Activated naive CD4-positive, alpha-beta T cell treated with anti-CD3 and anti-CD28 coated beads, Interleukin-2, amount 10 ng/mL, durations not matched to agents 7 days and 5 days (primary cell): ENCODE measurements at regions not wholly inside any gene's neighbourhood (a gene's known extent, or its start where the extent isn't known, plus 50 kb on each side); places are given as distances from the start of the nearest gene placed in this dataset.

Experiments
- CTCF ChIA-PET: fragments of 350-600 bp; sonication (Branson Sonifier 250); formaldehyde crosslinking; loops from one replicate; lab custom pipeline; 2021; ENCODE audit warnings: antibody characterized with exemption; lab: Charles Lee
- DNase-seq: peaks from one replicate; pipeline ENCODE4 v3.0.0-alpha.2; 2020
- H3K27ac Mint-ChIP-seq: one replicate; pipeline ENCODE4 v1.8.0; 2021; ENCODE audit warnings: mild to moderate bottlenecking, moderate library complexity, mixed read lengths
- H3K27me3 Mint-ChIP-seq: one replicate; pipeline ENCODE4 v1.8.0; 2021; ENCODE audit warnings: mild to moderate bottlenecking, mixed read lengths
- H3K36me3 Mint-ChIP-seq: one replicate; pipeline ENCODE4 v1.8.0; 2021; ENCODE audit warnings: mixed read lengths
- H3K4me1 Mint-ChIP-seq: one replicate; pipeline ENCODE4 v1.8.0; 2021; ENCODE audit warnings: mixed read lengths
- H3K4me3 Mint-ChIP-seq: one replicate; pipeline ENCODE4 v1.8.0; 2021; ENCODE audit warnings: mild to moderate bottlenecking, moderate library complexity, mixed read lengths
- H3K9me3 Mint-ChIP-seq: one replicate; pipeline ENCODE4 v1.8.0; 2021; ENCODE audit warnings: mixed read lengths

DNA sequence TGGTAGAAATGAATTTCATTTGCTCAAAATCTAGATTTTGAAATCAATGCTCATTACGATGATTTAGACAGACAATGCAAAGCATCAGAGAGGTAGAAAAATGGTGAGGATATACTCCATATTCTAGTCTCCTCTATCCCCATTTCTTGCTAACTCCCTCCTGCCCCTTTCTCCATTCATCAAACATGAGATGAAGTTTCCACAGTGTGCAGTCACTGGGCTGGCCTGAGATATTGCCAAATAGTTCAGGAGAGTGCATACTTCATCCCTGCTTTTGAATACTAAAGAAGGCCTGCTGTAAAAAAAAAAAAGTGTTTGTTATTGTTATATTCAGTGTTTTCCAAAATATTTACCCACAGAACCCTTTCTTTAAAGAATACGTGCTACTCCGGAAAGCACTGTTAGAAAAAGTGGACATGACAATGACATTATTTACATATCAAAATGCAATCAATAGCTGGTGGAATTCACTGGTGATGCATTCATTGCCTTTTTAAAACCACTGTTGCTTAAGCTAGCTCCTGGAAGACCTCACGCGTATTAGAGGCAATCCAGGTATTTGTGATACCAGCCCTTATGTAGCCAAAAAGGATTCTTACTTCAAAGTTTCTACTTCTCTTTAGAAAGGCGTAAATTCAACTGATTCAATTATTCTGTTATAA lies 247.6 kb upstream of the SOX2 start:
- Mint-ChIP-seq H3K27me3 (no peaks in the 10 kb centered on the region), H3K36me3 (no peaks in the 10 kb centered on the region), H3K27ac (no peak overlapping the region), H3K9me3 (peaks cover 3% of the 10 kb centered on the region), H3K4me3 (no peak overlapping the region), H3K4me1 (no peaks in the 10 kb centered on the region)
- DNase-seq: no peak
- CTCF ChIA-PET: no interaction called here

DNA sequence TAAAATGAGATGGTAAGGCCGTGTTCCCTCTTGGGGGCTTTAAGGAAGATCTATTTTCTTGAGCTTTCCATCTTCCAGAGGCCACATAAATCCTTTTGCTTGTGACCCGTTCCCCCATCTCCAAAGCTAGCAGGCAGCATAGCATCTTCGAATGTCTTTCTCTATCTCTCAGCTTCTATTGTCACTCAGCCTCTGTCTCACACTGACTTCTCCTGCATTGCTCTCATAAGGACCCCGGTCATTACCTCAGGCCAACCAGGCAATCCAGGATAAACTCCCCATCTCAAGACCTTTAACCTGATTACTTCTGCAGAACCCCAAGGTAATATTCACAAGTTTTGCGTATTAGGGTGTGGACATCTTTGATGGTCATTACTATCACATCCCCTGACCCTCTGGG lies 250.3 kb upstream of the SOX2 start:
- Mint-ChIP-seq H3K27me3 (no peaks in the 10 kb centered on the region), H3K4me3 (no peak overlapping the region), H3K4me1 (no peaks in the 10 kb centered on the region), H3K36me3 (no peaks in the 10 kb centered on the region), H3K9me3 (no peaks in the 10 kb centered on the region), H3K27ac (no peak overlapping the region)
- no peak for DNase-seq
- CTCF ChIA-PET: no interaction called here

DNA sequence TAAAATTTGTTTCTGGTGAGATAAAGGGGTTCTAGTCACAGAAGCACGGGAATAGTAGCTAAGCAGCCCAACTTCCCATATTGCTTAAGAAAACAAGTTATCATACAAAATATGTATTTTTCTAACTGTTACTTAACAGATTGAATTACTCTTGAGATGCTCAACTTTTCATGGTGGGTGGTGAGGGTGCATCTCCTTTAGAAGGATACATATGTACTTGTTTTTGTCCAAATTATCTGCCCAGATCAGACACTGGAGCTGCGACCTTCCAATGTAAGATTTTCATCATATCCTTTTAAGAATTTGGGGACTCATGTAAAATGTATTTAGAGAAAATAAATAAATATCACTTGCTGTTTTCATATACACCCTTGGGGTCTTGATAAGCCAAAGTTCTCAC lies 252.2 kb upstream of the SOX2 start:
- Mint-ChIP-seq H3K9me3 (peaks cover under 1% of the 10 kb centered on the region), H3K4me3 (no peak overlapping the region), H3K36me3 (no peaks in the 10 kb centered on the region), H3K4me1 (no peaks in the 10 kb centered on the region), H3K27me3 (no peaks in the 10 kb centered on the region), H3K27ac (no peak overlapping the region)
- CTCF ChIA-PET: no interaction called here
- no peak for DNase-seq

DNA sequence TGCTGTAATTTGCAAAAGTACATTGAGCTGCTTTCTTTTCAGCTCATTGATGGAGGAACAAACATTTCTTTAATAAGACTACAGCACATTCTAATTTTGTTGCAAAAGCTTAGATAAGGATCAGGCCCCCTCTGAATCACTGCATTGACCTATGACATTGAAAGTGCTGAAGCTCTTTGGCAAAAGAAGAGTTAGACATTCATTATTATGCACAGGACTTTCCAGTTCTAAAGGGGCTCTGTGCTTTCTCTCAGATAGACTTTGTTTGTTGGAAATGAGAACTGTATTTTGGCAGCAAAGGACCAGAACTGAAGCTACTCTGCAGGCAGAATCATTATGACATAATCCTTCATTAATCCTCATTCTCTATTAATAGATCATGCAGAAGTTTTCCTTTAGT lies 252.9 kb upstream of the SOX2 start:
- CTCF ChIA-PET: no interaction called here
- Mint-ChIP-seq H3K27ac (no peak overlapping the region), H3K9me3 (peaks cover 2% of the 10 kb centered on the region), H3K4me3 (no peak overlapping the region), H3K36me3 (no peaks in the 10 kb centered on the region), H3K27me3 (no peaks in the 10 kb centered on the region), H3K4me1 (no peaks in the 10 kb centered on the region)
- no peak for DNase-seq

DNA sequence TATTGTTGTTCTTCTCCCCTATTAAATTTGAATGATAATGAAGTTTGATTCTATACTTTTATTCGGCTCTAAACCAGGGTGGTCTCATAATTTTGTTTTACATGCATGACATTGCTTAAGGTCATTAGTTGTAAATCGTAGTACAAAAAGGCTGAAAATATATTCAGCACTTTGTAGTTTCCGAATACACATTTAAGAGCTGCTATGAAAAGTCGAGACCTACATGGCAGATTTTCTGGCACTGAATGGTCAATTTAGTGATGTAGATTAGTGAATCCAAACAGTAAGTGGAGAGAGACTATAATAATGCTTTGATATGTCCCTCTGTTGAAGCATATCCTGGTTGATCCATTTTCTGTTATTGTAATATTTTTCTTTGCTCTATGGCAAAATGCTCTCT lies 254.0 kb upstream of the SOX2 start:
- no peaks in the 10 kb centered on the region for H3K4me1 Mint-ChIP-seq
- H3K4me3 Mint-ChIP-seq: no peak overlapping the region
- CTCF ChIA-PET: no interaction called here
- H3K9me3 Mint-ChIP-seq: peaks cover 4% of the 10 kb centered on the region
- DNase-seq: no peak
- no peaks in the 10 kb centered on the region for H3K36me3 Mint-ChIP-seq
- no peak overlapping the region for H3K27ac Mint-ChIP-seq
- no peaks in the 10 kb centered on the region for H3K27me3 Mint-ChIP-seq

DNA sequence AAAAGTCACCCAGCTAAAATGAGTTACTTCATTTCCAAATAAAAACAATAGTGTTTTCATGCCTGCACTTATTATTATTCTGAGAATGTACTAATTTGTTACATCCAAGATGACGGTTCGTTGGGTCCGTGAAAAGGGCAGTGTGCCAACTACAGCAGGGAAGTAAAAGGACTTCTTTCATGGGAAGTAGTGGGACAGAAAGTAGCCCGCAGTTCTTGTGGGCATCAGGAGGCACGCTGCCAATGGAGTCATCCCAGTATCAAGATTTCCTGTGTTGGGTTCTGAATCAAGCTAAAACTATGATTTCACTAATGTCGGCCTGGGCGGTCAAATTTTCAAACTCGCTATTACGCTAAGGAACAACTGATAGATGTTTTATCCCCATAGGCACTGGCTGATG lies 254.5 kb upstream of the SOX2 start:
- Mint-ChIP-seq H3K27ac (no peak overlapping the region), H3K36me3 (no peaks in the 10 kb centered on the region), H3K4me1 (no peaks in the 10 kb centered on the region), H3K27me3 (no peaks in the 10 kb centered on the region), H3K9me3 (peaks cover 4% of the 10 kb centered on the region), H3K4me3 (no peak overlapping the region)
- no peak for DNase-seq
- CTCF ChIA-PET: no interaction called here

DNA sequence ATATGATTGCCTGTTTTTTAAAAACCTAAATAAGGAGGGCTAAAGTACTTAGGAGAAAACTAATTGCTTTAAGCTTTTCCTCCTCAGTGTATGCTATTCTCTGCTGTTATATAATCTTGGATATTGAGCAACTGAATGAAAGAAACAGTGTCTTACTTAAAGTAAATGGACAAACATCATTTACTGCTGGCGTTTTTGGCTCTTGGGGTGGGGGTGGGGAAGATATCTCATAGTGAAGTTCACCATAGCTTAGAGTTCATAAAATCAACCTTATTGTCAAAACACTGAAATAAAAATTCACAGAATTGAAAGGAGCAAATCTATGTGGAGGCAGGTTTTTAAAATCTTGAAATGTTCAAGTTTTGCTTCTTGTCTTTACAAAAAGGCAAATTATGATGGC lies 256.4 kb upstream of the SOX2 start:
- Mint-ChIP-seq H3K9me3 (peaks cover 7% of the 10 kb centered on the region), H3K36me3 (no peaks in the 10 kb centered on the region), H3K27ac (no peak overlapping the region), H3K27me3 (no peaks in the 10 kb centered on the region), H3K4me3 (no peak overlapping the region), H3K4me1 (no peaks in the 10 kb centered on the region)
- CTCF ChIA-PET: no interaction called here
- no peak for DNase-seq

DNA sequence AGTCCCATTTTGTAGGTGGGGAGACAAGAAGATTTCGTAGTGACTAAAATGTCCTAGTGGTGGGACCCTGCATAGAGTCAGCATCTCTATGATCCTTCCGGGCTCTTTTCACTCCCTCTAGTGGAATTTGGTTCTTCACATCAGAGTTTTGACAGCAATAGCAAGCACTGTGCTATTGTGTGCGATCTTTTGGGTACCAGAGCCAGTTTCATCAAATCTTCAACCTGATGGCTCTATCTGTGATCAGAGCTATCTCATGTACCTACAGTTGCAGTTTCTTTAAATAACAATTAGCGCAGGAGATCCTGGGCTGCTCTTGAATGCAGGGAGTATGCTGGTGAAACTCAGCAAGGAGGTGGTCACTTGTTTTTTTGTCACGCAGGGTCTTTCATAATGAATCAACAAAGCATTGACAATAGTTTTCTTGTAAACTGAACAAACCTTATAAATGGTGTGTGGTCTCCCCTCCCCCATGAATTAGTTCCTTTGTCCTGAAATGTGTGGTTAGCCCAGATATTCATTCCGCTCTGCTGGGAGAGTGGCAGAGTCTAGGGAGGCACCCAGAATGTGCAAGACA lies 257.2 kb upstream of the SOX2 start:
- Mint-ChIP-seq H3K4me3 (no peak overlapping the region), H3K9me3 (peaks cover 10% of the 10 kb centered on the region), H3K27ac (no peak overlapping the region), H3K36me3 (no peaks in the 10 kb centered on the region), H3K27me3 (no peaks in the 10 kb centered on the region), H3K4me1 (no peaks in the 10 kb centered on the region)
- no peak for DNase-seq
- CTCF ChIA-PET: no interaction called here

DNA sequence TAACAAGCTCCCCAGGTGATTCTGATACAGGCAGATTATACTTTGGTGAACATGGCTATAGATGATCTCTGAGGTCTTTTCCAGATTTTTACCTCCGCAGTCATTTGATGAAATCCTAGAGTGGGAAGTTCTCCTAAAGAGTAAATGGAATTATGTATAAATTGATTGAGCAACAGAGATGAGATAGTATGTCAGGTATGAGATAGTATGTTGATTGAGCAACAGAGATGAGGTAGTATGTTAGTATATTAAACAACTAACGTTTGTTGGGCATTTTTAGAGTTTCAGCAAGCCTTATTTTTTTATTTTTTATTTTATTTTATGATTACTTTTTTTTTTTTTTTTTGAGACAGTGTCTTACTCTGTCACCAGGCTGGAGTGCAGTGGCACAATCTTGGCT lies 265.0 kb upstream of the SOX2 start:
- Mint-ChIP-seq H3K36me3 (no peaks in the 10 kb centered on the region), H3K27me3 (no peaks in the 10 kb centered on the region), H3K4me1 (no peaks in the 10 kb centered on the region), H3K9me3 (peaks cover 9% of the 10 kb centered on the region), H3K27ac (no peak overlapping the region), H3K4me3 (no peak overlapping the region)
- CTCF ChIA-PET: no interaction called here
- no peak for DNase-seq

DNA sequence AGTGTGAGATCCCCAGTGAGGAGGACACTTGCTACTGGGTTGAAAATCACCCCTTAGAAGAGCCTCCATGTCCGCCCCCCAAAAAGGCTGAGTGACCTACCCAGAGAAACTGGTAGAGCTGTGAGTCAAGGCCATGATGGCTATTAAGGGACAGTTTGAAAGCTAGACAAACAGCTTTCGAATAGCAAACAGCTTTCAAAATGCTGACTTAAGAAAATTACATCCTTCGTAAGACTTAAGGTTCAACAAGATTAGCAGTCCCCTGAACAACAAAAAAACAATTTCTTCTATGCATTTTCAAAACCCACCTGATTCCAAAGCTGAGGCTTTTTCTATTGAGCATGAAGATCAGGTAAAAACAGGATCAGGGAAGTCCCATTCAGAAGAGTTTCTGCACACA lies 269.7 kb upstream of the SOX2 start:
- DNase-seq: no peak
- Mint-ChIP-seq H3K27ac (no peak overlapping the region), H3K4me3 (no peak overlapping the region), H3K9me3 (peaks cover 14% of the 10 kb centered on the region), H3K36me3 (no peaks in the 10 kb centered on the region), H3K4me1 (no peaks in the 10 kb centered on the region), H3K27me3 (no peaks in the 10 kb centered on the region)
- CTCF ChIA-PET: no interaction called here

DNA sequence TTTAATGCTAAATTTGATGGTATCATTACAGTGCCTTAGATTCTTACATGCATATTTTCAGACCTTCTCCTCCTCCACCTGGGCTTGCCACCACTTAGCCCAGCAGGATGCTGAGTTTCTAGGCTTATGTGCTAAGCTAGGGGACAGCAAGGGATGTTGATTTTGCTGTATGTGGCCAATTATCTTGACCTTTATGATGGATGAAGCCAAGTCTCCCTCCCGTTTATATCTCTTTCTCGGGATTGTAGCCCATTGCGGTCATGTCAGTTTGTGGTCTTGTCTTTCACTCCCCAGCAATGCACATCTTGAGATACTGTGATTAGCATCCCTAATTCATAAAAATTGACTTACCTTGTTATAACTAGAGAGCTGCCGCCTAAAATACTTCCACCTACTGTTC lies 278.7 kb upstream of the SOX2 start:
- Mint-ChIP-seq H3K4me1 (no peaks in the 10 kb centered on the region), H3K9me3 (peaks cover 13% of the 10 kb centered on the region), H3K4me3 (no peak overlapping the region), H3K36me3 (no peaks in the 10 kb centered on the region), H3K27ac (no peak overlapping the region), H3K27me3 (no peaks in the 10 kb centered on the region)
- no peak for DNase-seq
- CTCF ChIA-PET: no interaction called here

DNA sequence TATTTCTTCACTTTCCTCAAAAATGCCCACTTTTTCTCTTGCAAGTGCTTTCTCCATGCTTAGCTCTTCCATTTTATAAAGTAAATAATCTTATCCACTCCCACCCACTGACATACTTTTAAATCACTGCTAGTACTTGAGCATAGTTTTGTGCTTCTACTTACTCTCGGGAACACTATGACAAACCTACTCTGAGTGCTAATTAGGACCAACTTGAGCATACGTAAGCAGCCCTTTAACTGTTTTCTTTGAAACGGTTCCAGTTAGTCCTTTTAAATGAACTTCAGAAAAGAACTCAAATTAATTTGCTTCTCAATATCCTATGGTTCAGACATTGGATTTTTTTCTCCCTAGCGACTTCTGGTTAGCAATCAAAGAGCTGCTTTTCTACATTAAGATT lies 280.0 kb upstream of the SOX2 start:
- Mint-ChIP-seq H3K27ac (no peak overlapping the region), H3K4me3 (no peak overlapping the region), H3K36me3 (no peaks in the 10 kb centered on the region), H3K4me1 (no peaks in the 10 kb centered on the region), H3K9me3 (peaks cover 17% of the 10 kb centered on the region), H3K27me3 (no peaks in the 10 kb centered on the region)
- no peak for DNase-seq
- CTCF ChIA-PET: no interaction called here

DNA sequence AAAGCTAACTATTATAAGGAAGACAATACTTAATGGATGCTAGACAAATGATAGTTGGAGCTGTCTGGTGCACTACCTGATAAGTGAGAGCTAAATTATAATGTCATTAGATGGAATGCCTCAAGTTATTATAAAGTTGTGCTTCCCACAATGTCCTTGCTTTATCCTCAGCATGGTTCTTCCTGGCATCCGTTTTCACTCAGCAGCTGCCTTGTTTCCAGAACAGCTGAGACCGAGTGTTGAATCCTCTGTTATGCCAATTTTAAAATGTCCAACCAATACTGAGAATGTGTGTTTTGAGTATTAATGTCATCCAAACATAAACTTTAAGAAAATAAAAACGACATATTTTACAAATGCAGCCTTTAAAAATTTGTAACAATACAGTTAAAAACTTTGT lies 286.7 kb upstream of the SOX2 start:
- H3K4me1 Mint-ChIP-seq: no peaks in the 10 kb centered on the region
- H3K9me3 Mint-ChIP-seq: peaks cover 15% of the 10 kb centered on the region
- no peak for DNase-seq
- H3K27ac Mint-ChIP-seq: no peak overlapping the region
- H3K27me3 Mint-ChIP-seq: no peaks in the 10 kb centered on the region
- H3K4me3 Mint-ChIP-seq: no peak overlapping the region
- CTCF ChIA-PET: no interaction called here
- no peaks in the 10 kb centered on the region for H3K36me3 Mint-ChIP-seq

DNA sequence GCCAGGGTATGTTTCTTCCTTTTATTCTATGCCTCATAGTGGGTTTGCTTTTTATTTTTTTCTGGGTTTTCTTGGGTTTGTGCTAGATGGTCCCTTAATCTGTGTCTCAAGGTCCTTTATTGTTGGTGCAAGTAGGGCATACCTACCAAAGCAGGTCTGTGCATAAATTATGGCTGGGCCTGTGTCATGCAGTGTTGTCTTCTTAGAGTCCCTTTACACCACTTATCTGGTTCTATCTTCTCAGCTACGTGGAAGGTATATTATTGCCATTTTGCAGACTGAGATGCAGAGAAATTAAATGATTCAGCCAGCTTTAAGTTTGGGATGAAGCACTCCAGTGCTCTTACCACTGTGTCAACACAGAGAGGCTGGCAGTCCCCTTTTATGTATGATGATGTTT lies 293.5 kb upstream of the SOX2 start:
- CTCF ChIA-PET: no interaction called here
- no peaks in the 10 kb centered on the region for H3K4me1 Mint-ChIP-seq
- H3K27me3 Mint-ChIP-seq: no peaks in the 10 kb centered on the region
- H3K9me3 Mint-ChIP-seq: peaks cover 2% of the 10 kb centered on the region
- no peak overlapping the region for H3K4me3 Mint-ChIP-seq
- H3K27ac Mint-ChIP-seq: no peak overlapping the region
- no peak for DNase-seq
- H3K36me3 Mint-ChIP-seq: no peaks in the 10 kb centered on the region

DNA sequence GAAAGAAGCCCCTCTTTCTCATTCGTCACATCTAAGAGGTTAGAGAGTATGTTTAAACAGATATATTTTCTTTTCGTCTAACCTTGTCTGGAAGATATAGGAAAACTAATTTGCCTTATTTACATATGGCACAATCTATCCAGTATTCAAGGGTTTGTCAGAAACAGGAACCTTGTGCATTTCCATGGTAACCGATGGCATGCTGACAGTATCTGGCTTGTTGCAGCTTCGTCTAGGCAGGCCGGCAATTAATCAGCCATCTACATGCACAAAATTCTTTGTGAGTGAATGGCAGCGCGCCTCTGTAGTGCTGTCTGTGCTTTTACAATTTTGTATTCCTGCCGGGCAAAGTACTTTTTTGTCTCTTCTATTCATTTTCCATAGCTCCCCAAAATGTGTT lies 294.0 kb upstream of the SOX2 start:
- no peaks in the 10 kb centered on the region for H3K36me3 Mint-ChIP-seq

DNA sequence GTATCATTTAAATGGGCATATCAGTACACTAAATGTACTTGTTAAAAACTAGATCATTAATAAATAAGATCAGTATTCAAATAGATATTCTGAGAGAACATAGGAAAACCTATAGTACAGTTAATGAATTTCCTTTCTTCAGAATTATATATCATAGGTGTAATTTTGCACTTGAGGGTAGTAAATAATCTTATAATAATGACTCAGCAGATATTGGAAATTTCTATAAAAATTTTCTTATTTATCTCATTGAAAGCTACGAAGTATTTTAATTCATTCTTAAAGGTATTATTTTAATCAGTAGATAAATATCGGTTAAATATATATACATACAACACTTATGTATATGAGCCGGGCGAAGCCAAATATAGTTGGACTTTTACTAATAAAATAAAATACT lies 300.9 kb upstream of the SOX2 start:
- H3K27me3 Mint-ChIP-seq: no peaks in the 10 kb centered on the region
- no peaks in the 10 kb centered on the region for H3K4me1 Mint-ChIP-seq
- H3K36me3 Mint-ChIP-seq: no peaks in the 10 kb centered on the region
- H3K4me3 Mint-ChIP-seq: no peak overlapping the region
- peaks cover 3% of the 10 kb centered on the region for H3K9me3 Mint-ChIP-seq
- CTCF ChIA-PET: no interaction called here
- no peak for DNase-seq
- H3K27ac Mint-ChIP-seq: no peak overlapping the region

More for the DNA sequence above, 294.0 kb upstream of the SOX2 start:
- H3K27me3 Mint-ChIP-seq: no peaks in the 10 kb centered on the region
- no peak overlapping the region for H3K4me3 Mint-ChIP-seq
- CTCF ChIA-PET: no interaction called here
- no peaks in the 10 kb centered on the region for H3K4me1 Mint-ChIP-seq
- DNase-seq: no peak
- H3K27ac Mint-ChIP-seq: no peak overlapping the region
- H3K9me3 Mint-ChIP-seq: peaks cover 2% of the 10 kb centered on the region
